ENCODE measurements at regions not wholly inside any gene's neighbourhood (a gene's known extent, or its start where the extent isn't known, plus 50 kb on each side); places are given as distances from the start of the nearest gene placed in this dataset.

DNA sequence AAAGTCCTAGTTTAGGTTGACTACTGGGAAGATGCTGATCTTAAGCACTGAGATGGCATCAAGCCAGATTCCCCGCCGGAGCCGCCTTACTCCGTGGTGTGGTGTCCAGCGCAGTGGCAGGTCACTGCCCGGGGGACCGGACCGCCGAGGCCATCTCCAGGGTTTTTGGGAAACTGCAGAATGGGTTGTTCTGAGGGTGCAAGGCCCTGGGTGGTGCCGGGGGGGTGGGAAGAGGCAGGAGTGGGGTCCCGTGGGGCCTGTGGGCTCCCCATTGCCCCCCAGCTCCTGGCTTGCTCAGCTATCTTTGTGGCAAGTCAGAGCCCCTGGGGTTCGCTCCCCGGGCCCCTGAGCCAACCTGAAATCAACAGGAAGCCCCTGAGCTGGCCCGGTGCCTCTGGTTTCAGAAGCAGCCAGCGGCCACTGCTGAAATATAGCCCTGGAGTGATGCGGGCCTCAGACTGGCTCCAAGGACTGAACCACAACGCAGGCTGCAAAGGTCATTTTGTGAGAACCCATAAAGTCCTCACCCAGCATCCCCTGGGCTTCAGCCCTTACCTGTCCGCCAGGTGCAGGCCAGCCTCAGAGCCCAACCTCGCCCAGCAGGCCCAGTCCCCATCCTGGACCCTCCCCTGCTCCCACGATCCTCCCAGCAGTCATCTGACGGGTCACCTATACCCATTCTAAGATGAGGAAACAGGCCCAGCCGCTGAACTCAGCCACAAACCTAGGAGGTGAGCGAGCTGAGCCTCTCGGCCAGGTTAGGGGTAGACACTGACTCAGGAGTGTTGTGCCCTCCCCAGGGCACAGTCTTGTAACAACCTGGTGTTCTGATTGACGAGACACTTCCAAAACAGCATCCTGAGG, 102.7 kb downstream of the PDGFA start:
- no peak overlapping the region for H3K56ac ChIP-seq (ENCODE audit: low read length)
- no peak overlapping the region for H3K4me2 ChIP-seq (ENCODE audit: low read length)
- no peak overlapping the region for H3K18ac ChIP-seq (ENCODE audit: low read length)
- H2AK5ac ChIP-seq (ENCODE audit: low read length) = no peak overlapping the region
- no peaks in the 10 kb centered on the region for H3K4me1 ChIP-seq (ENCODE audit: control insufficient read depth, low read depth, low read length)
- H3K79me2 ChIP-seq (ENCODE audit: control insufficient read depth, insufficient read depth, low read length) = no peaks in the 10 kb centered on the region
- no peaks in the 10 kb centered on the region for H3K36me3 ChIP-seq (ENCODE audit: control insufficient read depth, insufficient read depth, low read length)
- H2BK15ac ChIP-seq (replicated peaks; ENCODE audit: low read depth) = no peak overlapping the region
- no peak overlapping the region for H2BK5ac ChIP-seq (ENCODE audit: low read length)
- H3K79me1 ChIP-seq (ENCODE audit: low read length) = no peaks in the 10 kb centered on the region
- no peaks in the 10 kb centered on the region for H3K27me3 ChIP-seq (ENCODE audit: insufficient read depth, low read length, poor library complexity)
- H3K23ac ChIP-seq (ENCODE audit: low read length) = no peak overlapping the region
- no peak overlapping the region for H4K5ac ChIP-seq (ENCODE audit: low read length)
- no peak overlapping the region for H3K4ac ChIP-seq (ENCODE audit: low read depth, low read length)
- no peak overlapping the region for H2BK120ac ChIP-seq (ENCODE audit: low read depth, low read length)
- H4K8ac ChIP-seq (ENCODE audit: low read depth, low read length) = no peak overlapping the region
- no CpG with 5 or more reads among the region's 25 CpGs for WGBS (ENCODE audit: extremely low coverage, insufficient coverage, low lambda C conversion rate)
- DNase-seq = no peak
- no peak overlapping the region for H3K4me3 ChIP-seq (ENCODE audit: low read length)
- H3K27ac ChIP-seq (ENCODE audit: low read depth, low read length) = no peak overlapping the region
- H3K9ac ChIP-seq (ENCODE audit: low read length) = no peak overlapping the region

DNA sequence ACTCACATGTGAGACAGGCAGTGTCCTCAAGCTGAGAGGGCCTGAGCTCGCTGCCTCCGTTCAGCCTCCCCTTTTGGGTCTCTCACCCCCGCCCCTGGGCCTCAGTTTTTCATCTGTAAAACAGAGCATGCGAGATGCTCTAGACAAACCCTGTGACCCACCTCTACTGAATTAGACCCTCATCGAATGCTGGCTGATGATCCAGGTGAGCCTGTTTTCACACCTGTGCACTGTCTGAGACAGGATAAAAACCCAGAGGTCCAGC, 102.1 kb downstream of the PDGFA start:
- Histone ChIP-seq H2BK15ac (replicated peaks; ENCODE audit: low read depth) (no peak overlapping the region), H3K27me3 (ENCODE audit: insufficient read depth, low read length, poor library complexity) (no peaks in the 10 kb centered on the region)
- no CpG with 5 or more reads among the region's 5 CpGs for WGBS (ENCODE audit: extremely low coverage, insufficient coverage, low lambda C conversion rate)

GRCh38 chr7:417973-418601, 101.6 kb downstream of the PDGFA start:
- H4K5ac ChIP-seq (ENCODE audit: low read length) = no peak overlapping the region
- no peaks in the 10 kb centered on the region for H3K36me3 ChIP-seq (ENCODE audit: control insufficient read depth, insufficient read depth, low read length)
- H3K9ac ChIP-seq (ENCODE audit: low read length) = no peak overlapping the region
- no peak overlapping the region for H2BK15ac ChIP-seq (replicated peaks; ENCODE audit: low read depth)
- no peak overlapping the region for H3K27ac ChIP-seq (ENCODE audit: low read depth, low read length)
- H3K4me3 ChIP-seq (ENCODE audit: low read length) = no peak overlapping the region
- no peaks in the 10 kb centered on the region for H3K27me3 ChIP-seq (ENCODE audit: insufficient read depth, low read length, poor library complexity)
- no peak overlapping the region for H3K4ac ChIP-seq (ENCODE audit: low read depth, low read length)
- H4K8ac ChIP-seq (ENCODE audit: low read depth, low read length) = no peak overlapping the region
- H3K79me1 ChIP-seq (ENCODE audit: low read length) = no peaks in the 10 kb centered on the region
- H2BK5ac ChIP-seq (ENCODE audit: low read length) = no peak overlapping the region
- no peak overlapping the region for H2AK5ac ChIP-seq (ENCODE audit: low read length)
- no peak overlapping the region for H3K56ac ChIP-seq (ENCODE audit: low read length)
- H3K18ac ChIP-seq (ENCODE audit: low read length) = no peak overlapping the region
- no peak overlapping the region for H2BK120ac ChIP-seq (ENCODE audit: low read depth, low read length)
- H3K4me1 ChIP-seq (ENCODE audit: control insufficient read depth, low read depth, low read length) = no peaks in the 10 kb centered on the region
- H3K79me2 ChIP-seq (ENCODE audit: control insufficient read depth, insufficient read depth, low read length) = no peaks in the 10 kb centered on the region
- H3K4me2 ChIP-seq (ENCODE audit: low read length) = no peak overlapping the region
- WGBS (ENCODE audit: extremely low coverage, insufficient coverage, low lambda C conversion rate) = no CpG with 5 or more reads among the region's 7 CpGs
- no peak overlapping the region for H3K23ac ChIP-seq (ENCODE audit: low read length)
- DNase-seq = no peak

More for the DNA sequence above, 102.1 kb downstream of the PDGFA start:
- H3K9ac ChIP-seq (ENCODE audit: low read length) = no peak overlapping the region
- H2BK120ac ChIP-seq (ENCODE audit: low read depth, low read length) = no peak overlapping the region
- no peaks in the 10 kb centered on the region for H3K36me3 ChIP-seq (ENCODE audit: control insufficient read depth, insufficient read depth, low read length)
- no peak overlapping the region for H3K23ac ChIP-seq (ENCODE audit: low read length)
- no peak overlapping the region for H2BK5ac ChIP-seq (ENCODE audit: low read length)
- H3K4me2 ChIP-seq (ENCODE audit: low read length) = no peak overlapping the region
- no peak overlapping the region for H3K4ac ChIP-seq (ENCODE audit: low read depth, low read length)
- no peaks in the 10 kb centered on the region for H3K4me1 ChIP-seq (ENCODE audit: control insufficient read depth, low read depth, low read length)
- DNase-seq = no peak
- no peak overlapping the region for H3K4me3 ChIP-seq (ENCODE audit: low read length)
- no peak overlapping the region for H3K27ac ChIP-seq (ENCODE audit: low read depth, low read length)
- H4K5ac ChIP-seq (ENCODE audit: low read length) = no peak overlapping the region
- no peak overlapping the region for H3K18ac ChIP-seq (ENCODE audit: low read length)
- H4K8ac ChIP-seq (ENCODE audit: low read depth, low read length) = no peak overlapping the region
- H3K79me2 ChIP-seq (ENCODE audit: control insufficient read depth, insufficient read depth, low read length) = no peaks in the 10 kb centered on the region
- no peaks in the 10 kb centered on the region for H3K79me1 ChIP-seq (ENCODE audit: low read length)
- no peak overlapping the region for H2AK5ac ChIP-seq (ENCODE audit: low read length)
- H3K56ac ChIP-seq (ENCODE audit: low read length) = no peak overlapping the region

DNA sequence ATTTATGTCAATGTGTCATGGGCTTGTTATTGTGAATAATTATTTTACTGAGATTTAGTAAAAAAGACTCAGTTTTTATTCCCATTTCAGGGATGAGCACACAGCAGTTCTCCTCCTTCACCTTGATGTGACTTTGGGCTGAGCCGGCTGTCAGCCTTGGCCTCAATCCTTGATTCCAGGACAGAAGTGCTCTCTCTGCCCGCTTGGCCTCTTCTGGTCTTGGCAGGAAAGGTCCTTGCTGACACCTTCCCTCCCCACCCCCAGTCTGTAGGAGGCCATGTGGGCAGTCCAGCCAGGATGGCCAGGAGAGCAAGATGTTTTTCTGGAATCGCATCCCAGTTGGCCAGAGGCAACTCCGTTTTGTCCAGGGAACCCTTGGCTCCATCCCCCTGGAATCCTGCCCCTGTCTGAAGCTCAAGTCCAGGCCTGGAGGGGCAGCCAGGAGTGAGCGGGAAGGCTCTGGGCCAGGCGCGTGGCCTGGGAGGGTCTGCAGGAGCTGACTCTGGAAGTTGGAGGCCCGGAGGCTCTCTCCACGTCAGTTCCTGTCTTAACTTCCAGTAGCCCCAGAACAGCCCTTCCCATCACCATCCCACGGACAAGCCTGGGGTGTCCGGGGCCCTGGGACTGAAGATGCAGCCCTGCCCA, 100.9 kb downstream of the PDGFA start:
- H3K27me3 ChIP-seq (ENCODE audit: insufficient read depth, low read length, poor library complexity) = no peaks in the 10 kb centered on the region
- H2AK5ac ChIP-seq (ENCODE audit: low read length) = no peak overlapping the region
- no peak for DNase-seq
- H3K36me3 ChIP-seq (ENCODE audit: control insufficient read depth, insufficient read depth, low read length) = no peaks in the 10 kb centered on the region
- H3K4me3 ChIP-seq (ENCODE audit: low read length) = no peak overlapping the region
- WGBS (ENCODE audit: extremely low coverage, insufficient coverage, low lambda C conversion rate) = no CpG with 5 or more reads among the region's 11 CpGs
- H2BK5ac ChIP-seq (ENCODE audit: low read length) = no peak overlapping the region
- no peak overlapping the region for H3K23ac ChIP-seq (ENCODE audit: low read length)
- no peak overlapping the region for H3K18ac ChIP-seq (ENCODE audit: low read length)
- H3K27ac ChIP-seq (ENCODE audit: low read depth, low read length) = no peak overlapping the region
- H3K9ac ChIP-seq (ENCODE audit: low read length) = no peak overlapping the region
- no peak overlapping the region for H4K8ac ChIP-seq (ENCODE audit: low read depth, low read length)
- no peak overlapping the region for H3K4ac ChIP-seq (ENCODE audit: low read depth, low read length)
- H2BK120ac ChIP-seq (ENCODE audit: low read depth, low read length) = no peak overlapping the region
- H3K56ac ChIP-seq (ENCODE audit: low read length) = no peak overlapping the region
- no peaks in the 10 kb centered on the region for H3K79me2 ChIP-seq (ENCODE audit: control insufficient read depth, insufficient read depth, low read length)
- no peaks in the 10 kb centered on the region for H3K4me1 ChIP-seq (ENCODE audit: control insufficient read depth, low read depth, low read length)
- H4K5ac ChIP-seq (ENCODE audit: low read length) = no peak overlapping the region
- H2BK15ac ChIP-seq (replicated peaks; ENCODE audit: low read depth) = no peak overlapping the region
- H3K79me1 ChIP-seq (ENCODE audit: low read length) = no peaks in the 10 kb centered on the region
- no peak overlapping the region for H3K4me2 ChIP-seq (ENCODE audit: low read length)

GRCh38 chr7:420142-421093, 99.2 kb downstream of the PDGFA start:
- no peaks in the 10 kb centered on the region for H3K36me3 ChIP-seq (ENCODE audit: control insufficient read depth, insufficient read depth, low read length)
- no peak overlapping the region for H3K18ac ChIP-seq (ENCODE audit: low read length)
- no peak overlapping the region for H3K27ac ChIP-seq (ENCODE audit: low read depth, low read length)
- H3K4ac ChIP-seq (ENCODE audit: low read depth, low read length) = no peak overlapping the region
- H2BK120ac ChIP-seq (ENCODE audit: low read depth, low read length) = no peak overlapping the region
- H3K4me3 ChIP-seq (ENCODE audit: low read length) = no peak overlapping the region
- no peaks in the 10 kb centered on the region for H3K79me1 ChIP-seq (ENCODE audit: low read length)
- H3K79me2 ChIP-seq (ENCODE audit: control insufficient read depth, insufficient read depth, low read length) = no peaks in the 10 kb centered on the region
- H2BK5ac ChIP-seq (ENCODE audit: low read length) = no peak overlapping the region
- H4K5ac ChIP-seq (ENCODE audit: low read length) = no peak overlapping the region
- H3K4me2 ChIP-seq (ENCODE audit: low read length) = no peak overlapping the region
- no CpG with 5 or more reads among the region's 20 CpGs for WGBS (ENCODE audit: extremely low coverage, insufficient coverage, low lambda C conversion rate)
- H3K56ac ChIP-seq (ENCODE audit: low read length) = no peak overlapping the region
- H3K4me1 ChIP-seq (ENCODE audit: control insufficient read depth, low read depth, low read length) = no peaks in the 10 kb centered on the region
- H4K8ac ChIP-seq (ENCODE audit: low read depth, low read length) = no peak overlapping the region
- H3K23ac ChIP-seq (ENCODE audit: low read length) = no peak overlapping the region
- H2AK5ac ChIP-seq (ENCODE audit: low read length) = no peak overlapping the region
- no peak overlapping the region for H2BK15ac ChIP-seq (replicated peaks; ENCODE audit: low read depth)
- DNase-seq = no peak
- H3K27me3 ChIP-seq (ENCODE audit: insufficient read depth, low read length, poor library complexity) = no peaks in the 10 kb centered on the region
- H3K9ac ChIP-seq (ENCODE audit: low read length) = no peak overlapping the region
